HG02798 (cell line): ENCODE measurements at regions not wholly inside any gene's neighbourhood (a gene's known extent, or its start where the extent isn't known, plus 50 kb on each side); places are given as distances from the start of the nearest gene placed in this dataset.
A peak's percentile ranks its signal among the peaks of the same experiment; 100 is the strongest.

Experiments used
- ATAC-seq: cut with Tn5 transposase; IDR thresholded peaks from one replicate; pipeline ENCODE4 v1.9.1; 2021; ENCODE audit warnings: mild to moderate bottlenecking; ENCODE audit not compliant: unreplicated experiment, poor library complexity

DNA sequence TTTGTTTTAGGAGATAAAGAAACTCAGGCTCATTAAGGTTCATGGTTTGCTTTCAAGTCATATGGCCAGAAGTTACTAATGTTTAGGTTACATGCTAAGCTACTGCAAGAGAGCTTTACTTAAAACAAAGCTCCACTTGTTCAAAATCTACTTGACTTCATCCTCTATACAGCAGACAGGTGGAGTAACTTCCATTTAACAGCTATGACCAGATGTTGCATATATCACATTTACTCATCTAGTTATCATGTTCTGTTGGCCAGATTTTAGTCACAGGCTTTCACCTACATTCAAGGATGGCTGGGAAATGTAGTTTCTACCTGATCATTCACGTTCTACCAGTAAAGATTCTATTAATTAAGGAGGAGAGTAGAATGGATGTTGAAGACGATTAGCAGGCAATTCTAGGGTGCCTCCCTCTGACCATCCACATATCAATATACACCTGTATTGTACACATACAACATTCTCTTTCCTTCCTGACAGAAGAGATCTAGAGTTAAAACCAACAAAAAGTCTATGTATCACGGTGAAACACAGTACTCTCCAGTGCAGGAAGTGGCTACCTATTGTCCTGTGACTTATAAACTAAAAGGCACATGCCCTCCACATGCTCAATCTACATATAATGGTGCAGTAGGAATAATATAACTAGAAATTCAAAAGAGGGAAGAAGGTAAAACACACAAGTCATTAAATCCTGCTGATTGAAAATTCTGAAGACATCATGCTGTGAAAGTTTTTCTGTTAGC is 488.0 kb downstream of the MDFIC start:
- ATAC-seq: no peak

GRCh38 chr7:115406219-115406618 is 484.3 kb downstream of the MDFIC start:
- no peak for ATAC-seq

- no peak for ATAC-seq
Observed at GRCh38 chr7:115387137-115387536, 465.2 kb downstream of the MDFIC start.

- no peak for ATAC-seq
Observed at GRCh38 chr7:115379321-115379720, 457.4 kb downstream of the MDFIC start.

GRCh38 chr7:115368998-115369397 is 447.1 kb downstream of the MDFIC start:
- ATAC-seq: no peak

GRCh38 chr7:115363916-115364315 is 442.0 kb downstream of the MDFIC start:
- ATAC-seq: no peak

GRCh38 chr7:115359955-115360354 is 438.1 kb downstream of the MDFIC start:
- ATAC-seq: no peak

GRCh38 chr7:115359119-115359518 is 437.2 kb downstream of the MDFIC start:
- peak; percentile 65 for ATAC-seq

GRCh38 chr7:115357703-115357999 is 435.8 kb downstream of the MDFIC start:
- ATAC-seq: no peak

- ATAC-seq: no peak
Observed at GRCh38 chr7:115356999-115357702, 435.3 kb downstream of the MDFIC start.

GRCh38 chr7:115356139-115356746 is 434.3 kb downstream of the MDFIC start:
- peak; percentile 55 for ATAC-seq

DNA sequence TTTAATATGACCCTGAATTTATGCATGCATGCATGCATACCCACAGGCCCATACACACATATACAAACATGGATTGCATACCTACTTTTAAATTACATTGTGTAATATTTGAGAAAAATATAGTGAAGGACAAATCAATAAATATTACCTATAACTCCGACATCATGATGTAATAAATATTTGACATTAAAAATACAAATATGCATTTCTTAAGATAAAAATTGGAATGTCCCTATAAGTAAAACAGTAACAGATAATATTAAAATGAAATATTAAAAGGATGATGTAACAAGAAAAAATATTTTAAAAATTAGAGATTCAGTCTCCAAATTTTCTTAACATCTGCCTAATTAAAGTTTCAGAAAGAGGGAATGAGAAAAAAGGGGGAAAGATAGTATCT is 433.0 kb downstream of the MDFIC start:
- no peak for ATAC-seq

DNA sequence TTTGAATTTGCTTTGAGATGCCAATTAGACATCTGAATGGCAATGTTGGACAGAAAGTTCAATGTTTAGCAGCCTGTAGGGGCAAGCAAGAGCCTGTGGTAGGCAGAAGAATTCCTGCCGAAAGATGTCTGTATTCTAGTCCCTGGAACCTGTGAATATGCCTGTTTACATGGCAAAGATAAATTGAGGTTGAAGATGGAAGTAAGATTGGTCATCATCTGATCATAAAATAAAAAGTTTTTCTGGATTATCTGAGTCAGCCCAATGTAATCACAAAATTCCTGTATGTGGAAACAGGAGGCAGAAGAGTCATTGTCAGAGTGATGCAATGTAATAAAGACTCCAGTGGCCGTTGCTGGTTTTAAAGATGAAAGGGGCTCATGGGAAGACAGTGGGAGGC is 430.5 kb downstream of the MDFIC start:
- ATAC-seq: no peak

DNA sequence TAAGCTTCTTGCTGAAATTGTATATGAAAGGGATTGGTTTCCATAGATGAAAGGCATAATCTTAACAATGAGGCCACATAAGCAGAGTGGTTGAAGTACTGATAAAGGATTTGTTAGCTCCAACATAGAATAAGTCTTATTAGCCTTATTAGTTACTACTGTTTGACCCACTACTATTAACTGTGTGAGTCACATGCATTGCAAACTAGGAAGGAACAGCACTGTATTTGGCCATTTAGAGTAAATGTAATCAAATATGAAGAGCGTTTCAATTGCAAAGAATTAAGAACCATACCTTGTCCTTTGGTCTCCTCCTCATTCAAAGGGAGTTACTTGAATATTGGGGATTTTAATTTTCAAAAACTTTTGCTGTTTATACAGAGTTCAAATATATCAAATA is 428.9 kb downstream of the MDFIC start:
- no peak for ATAC-seq

DNA sequence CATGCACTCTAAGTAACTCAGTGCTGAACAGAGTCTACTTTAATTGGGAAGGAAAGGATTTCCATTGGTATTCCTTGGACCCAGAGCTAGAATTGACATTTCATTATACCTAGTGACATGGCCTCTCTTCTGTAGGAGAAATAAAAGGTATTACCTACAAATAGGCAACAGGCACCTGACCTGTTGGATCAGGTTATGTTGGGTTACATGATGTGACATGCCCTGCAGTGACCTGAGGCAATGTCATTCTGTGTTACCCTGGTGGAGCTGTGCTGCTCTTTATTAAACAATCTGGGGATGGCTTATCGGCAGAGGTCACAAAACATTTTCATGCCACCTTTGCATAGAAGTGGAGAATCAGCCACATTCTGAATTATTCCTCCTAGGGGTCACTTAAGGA is 427.7 kb downstream of the MDFIC start:
- no peak for ATAC-seq

DNA sequence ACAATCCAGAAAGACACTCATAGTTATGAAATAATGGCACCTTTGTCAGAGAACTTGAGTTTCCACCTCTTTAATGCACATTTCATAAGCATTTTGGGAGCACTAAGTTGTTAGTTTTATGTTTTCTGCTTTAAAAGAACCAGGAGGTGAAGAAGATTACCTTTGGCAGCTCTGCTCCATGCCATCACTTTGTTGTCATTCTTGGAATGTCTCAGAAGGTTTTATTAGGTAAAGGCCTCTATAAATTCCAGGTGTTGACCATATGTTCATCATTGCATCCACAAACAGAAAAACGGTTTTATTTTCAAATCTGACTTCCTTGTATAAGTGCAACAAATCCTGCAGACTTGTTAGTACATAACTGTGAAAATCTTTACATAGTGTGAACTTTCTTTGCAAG is 424.8 kb downstream of the MDFIC start:
- ATAC-seq: no peak

- peak; percentile 53 for ATAC-seq
Observed at GRCh38 chr7:115340828-115341227, 418.9 kb downstream of the MDFIC start.

DNA sequence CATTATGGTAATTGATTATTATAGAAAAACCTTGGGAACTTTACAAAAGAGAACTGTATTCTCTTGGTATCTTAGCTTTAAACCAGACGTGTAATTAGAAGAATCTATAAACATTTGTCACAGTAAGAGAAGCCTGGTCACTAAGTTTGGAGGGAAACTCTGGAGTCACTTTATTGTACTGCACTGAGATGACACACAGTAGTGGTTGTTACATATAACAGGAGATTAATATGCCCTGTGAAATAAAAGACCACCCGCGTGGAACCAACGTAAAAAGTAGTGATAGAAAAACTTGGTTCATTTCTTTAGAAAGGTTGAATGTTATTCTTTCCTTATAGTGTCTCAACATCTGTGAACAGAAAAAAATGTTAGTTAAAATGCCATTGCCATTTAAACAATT is 416.1 kb downstream of the MDFIC start:
- no peak for ATAC-seq

GRCh38 chr7:115332691-115333090 is 410.8 kb downstream of the MDFIC start:
- no peak for ATAC-seq

DNA sequence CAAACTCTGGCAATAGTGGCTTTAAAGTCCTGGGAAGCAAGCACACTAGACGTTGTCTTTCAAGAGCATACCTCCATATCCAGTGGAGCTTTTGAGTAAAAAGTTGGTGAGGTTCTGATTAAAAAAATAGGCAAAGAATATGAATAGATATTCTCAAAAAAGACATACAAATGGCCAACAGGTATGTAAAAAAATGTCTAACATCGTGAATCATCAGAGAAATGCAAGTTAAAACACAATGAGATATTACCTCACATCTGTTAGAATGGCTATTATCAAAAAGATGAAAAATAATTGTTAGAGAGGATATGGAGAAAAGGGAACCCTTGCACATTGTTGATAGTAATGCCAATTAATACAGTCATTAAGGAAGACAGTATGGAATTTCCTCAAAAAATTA is 407.1 kb downstream of the MDFIC start:
- ATAC-seq: no peak

GRCh38 chr7:115328018-115328417 is 406.1 kb downstream of the MDFIC start:
- no peak for ATAC-seq

DNA sequence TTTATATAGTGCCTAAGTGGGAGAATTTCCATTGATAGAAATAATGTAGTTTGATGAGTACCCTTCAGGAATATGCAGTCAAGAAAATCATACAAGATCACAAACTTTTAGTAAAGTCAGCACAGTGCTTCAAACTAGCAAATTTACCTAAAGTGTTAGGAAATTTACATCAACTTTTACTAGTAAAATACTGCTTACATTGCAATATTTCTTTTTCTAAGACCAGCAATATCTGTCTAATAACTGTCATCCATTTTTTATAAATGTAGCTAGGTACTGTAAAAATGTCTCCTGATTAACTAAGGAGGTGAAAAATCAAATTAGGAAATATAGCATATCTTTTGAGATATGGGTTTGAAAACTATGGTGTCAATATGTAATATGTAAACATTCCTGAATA is 405.4 kb downstream of the MDFIC start:
- ATAC-seq: no peak
